ENCODE measurements at regions not wholly inside any gene's neighbourhood (a gene's known extent, or its start where the extent isn't known, plus 50 kb on each side); places are given as distances from the start of the nearest gene placed in this dataset.

- H3K36me3 ChIP-seq (ENCODE audit: control insufficient read depth, insufficient read depth, low read length): no peaks in the 10 kb centered on the region
- H2BK15ac ChIP-seq (ENCODE audit: low read depth, low read length): no peak overlapping the region
- no peak overlapping the region for H3K23ac ChIP-seq (ENCODE audit: low read depth, low read length)
- in situ Hi-C loops (cut with MboI; ENCODE audit: low sequenced_read_pairs): loop anchor here (25.0 kb wide), 1 partner anchor 293 kb away; no protein-coding TSS in a partner anchor
- H3K9me1 ChIP-seq (ENCODE audit: insufficient read depth, low read length): 0 out of 2 replicates have a peak, but pooled peaks cover 4% of the 10 kb centered on the region
- no peak overlapping the region for H2AFZ ChIP-seq (replicated peaks; ENCODE audit: low read length, poor library complexity)
- CTCF ChIA-PET: no interaction called here
- ATAC-seq (ENCODE audit: low read depth): no peak
- BruUV-seq (replicated peaks): no TSS peak
- no peak overlapping the region for H2AK5ac ChIP-seq (ENCODE audit: low read depth, low read length)
- no peak overlapping the region for H4K91ac ChIP-seq (ENCODE audit: insufficient read depth, low read depth, low read length)
- POLR2A ChIA-PET (ENCODE audit: unreplicated experiment): no interaction called here
- 0 out of 2 replicates have a peak, but pooled peaks cover 3% of the 10 kb centered on the region for H3K4me1 ChIP-seq (ENCODE audit: control insufficient read depth, insufficient read depth, low read length)
- H3K18ac ChIP-seq (ENCODE audit: low read depth, low read length): no peak overlapping the region
- H3K4me2 ChIP-seq (ENCODE audit: low read depth, low read length): no peak overlapping the region
- H3K14ac ChIP-seq (replicated peaks; ENCODE audit: low read depth, low read length): no peak overlapping the region
- H3K9ac ChIP-seq (ENCODE audit: low read depth, low read length): no peak overlapping the region
- no peak overlapping the region for H3K56ac ChIP-seq (ENCODE audit: extremely low read depth, insufficient read depth, low read length)
- H4K8ac ChIP-seq (ENCODE audit: low read depth in 2 of 2, low read length in 2 of 2): no peak overlapping the region
- H3K4ac ChIP-seq (ENCODE audit: low read depth, low read length): no peak overlapping the region
- H4K5ac ChIP-seq (ENCODE audit: low read depth, low read length): no peak overlapping the region
- 83% methylated on average over 1 of the region's 13 CpGs; no CpG with 5 or more reads in 1 of the 2 experiments for WGBS, 2 experiments (ENCODE audit: extremely low coverage in 2 of 2, insufficient read length in 1 of 2)
- no peaks in the 10 kb centered on the region for H3K9me3 ChIP-seq (ENCODE audit: control insufficient read depth, insufficient read depth, low read length)
- no peak overlapping the region for H3K4me3 ChIP-seq (ENCODE audit: insufficient read depth, low read depth, low read length)
- DNase-seq: no peak
- H3K27ac ChIP-seq (ENCODE audit: insufficient read depth, low read length): no peak overlapping the region
- H3K79me1 ChIP-seq (ENCODE audit: low read depth in 1 of 2, low read length in 2 of 2): no peaks in the 10 kb centered on the region
- H2BK5ac ChIP-seq (ENCODE audit: low read depth, low read length, poor library complexity, severe bottlenecking): no peak overlapping the region
- intact Hi-C loops (cut with micrococcal nuclease): loop anchor here (5.0 kb wide), 1 partner anchor 308 kb away; no protein-coding TSS in a partner anchor
- no peak overlapping the region for H2BK20ac ChIP-seq (ENCODE audit: low read depth, low read length)
- peaks cover 7% of the 10 kb centered on the region for H3K27me3 ChIP-seq (ENCODE audit: control insufficient read depth, insufficient read depth, low read length)
- no peak overlapping the region for H2AK9ac ChIP-seq (replicated peaks; ENCODE audit: low read depth, low read length, poor library complexity)
- no peak overlapping the region for H2BK120ac ChIP-seq (ENCODE audit: low read depth, low read length)
- dilution Hi-C loops (cut with HindIII; ENCODE audit: low sequenced_read_pairs, unreplicated experiment): no loop called here
- no peaks in the 10 kb centered on the region for H4K20me1 ChIP-seq (ENCODE audit: insufficient read depth, low read length)
- TF ChIP-seq CEBPB (IDR thresholded peaks at IDR 0.05; ENCODE audit: low read depth, low read length): no peak
- no peak for TF ChIP-seq POLR2A (IDR thresholded peaks at IDR 0.05; ENCODE audit: low read depth, low read length)
- TF ChIP-seq RFX5 (IDR thresholded peaks at IDR 0.05; ENCODE audit: low read depth, low read length): no peak
- no peak for TF ChIP-seq NFE2L2 (IDR thresholded peaks at IDR 0.05; ENCODE audit: low read depth, low read length)
- TF ChIP-seq RAD21 (IDR thresholded peaks at IDR 0.05; ENCODE audit: low read length): no peak
- TF ChIP-seq ELK1 (IDR thresholded peaks at IDR 0.05; ENCODE audit: borderline replicate concordance, low read depth, low read length): no peak
- no peak for TF ChIP-seq USF2 (IDR thresholded peaks at IDR 0.05; ENCODE audit: low read depth, low read length)
- no peak for TF ChIP-seq MAZ (IDR thresholded peaks at IDR 0.05; ENCODE audit: borderline replicate concordance, low read depth, low read length)
- TF ChIP-seq RCOR1 (IDR thresholded peaks at IDR 0.05; ENCODE audit: insufficient replicate concordance, low read length): no peak
- no peak for TF ChIP-seq CHD1 (IDR thresholded peaks at IDR 0.05; ENCODE audit: low read depth, low read length)
- no peak for TF ChIP-seq SMC3 (IDR thresholded peaks at IDR 0.05; ENCODE audit: low read depth, low read length)
- TF ChIP-seq CTCF (conservative IDR thresholded peaks at IDR 0.05; ENCODE audit: low read depth, low read length): no peak
- no peak for TF ChIP-seq MAFK (IDR thresholded peaks at IDR 0.05; ENCODE audit: low read depth, low read length)
- TF ChIP-seq BHLHE40 (IDR thresholded peaks at IDR 0.05; ENCODE audit: low read depth, low read length): no peak
- no peak for TF ChIP-seq FOS (IDR thresholded peaks at IDR 0.05; ENCODE audit: low read depth, low read length)
Measured at GRCh38 chr14:31944256-31945073, 132.6 kb upstream of the ARHGAP5 start.
